ENCODE measurements at regions not wholly inside any gene's neighbourhood (a gene's known extent, or its start where the extent isn't known, plus 50 kb on each side); places are given as distances from the start of the nearest gene placed in this dataset.

- H3K4me3 ChIP-seq, result no peak overlapping the region
- H3K27me3 ChIP-seq, result no peaks in the 10 kb centered on the region
- H3K4me1 ChIP-seq, result no peaks in the 10 kb centered on the region
- H4K20me1 ChIP-seq (ENCODE audit: low read depth), result no peaks in the 10 kb centered on the region
- H3K79me2 ChIP-seq (ENCODE audit: low read depth), result no peaks in the 10 kb centered on the region
- no peaks in the 10 kb centered on the region for H3K36me3 ChIP-seq
- H3K9ac ChIP-seq, result no peak overlapping the region
- no peak overlapping the region for H3K27ac ChIP-seq
- peaks cover 1% of the 10 kb centered on the region for H3K9me3 ChIP-seq (ENCODE audit: low read depth)
- H3K4me2 ChIP-seq, result no peak overlapping the region
- TF ChIP-seq EZH2phosphoT487 (IDR thresholded peaks at IDR 0.05), result no peak
- TF ChIP-seq, protein P1, sequence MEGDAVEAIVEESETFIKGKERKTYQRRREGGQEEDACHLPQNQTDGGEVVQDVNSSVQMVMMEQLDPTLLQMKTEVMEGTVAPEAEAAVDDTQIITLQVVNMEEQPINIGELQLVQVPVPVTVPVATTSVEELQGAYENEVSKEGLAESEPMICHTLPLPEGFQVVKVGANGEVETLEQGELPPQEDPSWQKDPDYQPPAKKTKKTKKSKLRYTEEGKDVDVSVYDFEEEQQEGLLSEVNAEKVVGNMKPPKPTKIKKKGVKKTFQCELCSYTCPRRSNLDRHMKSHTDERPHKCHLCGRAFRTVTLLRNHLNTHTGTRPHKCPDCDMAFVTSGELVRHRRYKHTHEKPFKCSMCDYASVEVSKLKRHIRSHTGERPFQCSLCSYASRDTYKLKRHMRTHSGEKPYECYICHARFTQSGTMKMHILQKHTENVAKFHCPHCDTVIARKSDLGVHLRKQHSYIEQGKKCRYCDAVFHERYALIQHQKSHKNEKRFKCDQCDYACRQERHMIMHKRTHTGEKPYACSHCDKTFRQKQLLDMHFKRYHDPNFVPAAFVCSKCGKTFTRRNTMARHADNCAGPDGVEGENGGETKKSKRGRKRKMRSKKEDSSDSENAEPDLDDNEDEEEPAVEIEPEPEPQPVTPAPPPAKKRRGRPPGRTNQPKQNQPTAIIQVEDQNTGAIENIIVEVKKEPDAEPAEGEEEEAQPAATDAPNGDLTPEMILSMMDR (IDR thresholded peaks at IDR 0.05), result no peak
- no peak for TF ChIP-seq EZH2 (IDR thresholded peaks at IDR 0.05)
- no peak overlapping the region for H3K4me3 Mint-ChIP-seq
- no peak overlapping the region for H3K27ac Mint-ChIP-seq
- no peaks in the 10 kb centered on the region for H3K36me3 Mint-ChIP-seq
- DNase-seq (ENCODE audit: low spot score), result no peak
- H3K4me1 Mint-ChIP-seq, result no peaks in the 10 kb centered on the region
- H2AFZ ChIP-seq (replicated peaks), result no peak overlapping the region
- H3K27me3 Mint-ChIP-seq (ENCODE audit: insufficient read depth, low read depth), result peaks cover 2% of the 10 kb centered on the region
- no peaks in the 10 kb centered on the region for H3K9me3 Mint-ChIP-seq
- H3F3A ChIP-seq (ENCODE audit: low read depth), result no peaks in the 10 kb centered on the region
These were observed 506.9 kb downstream of the MAGEB5 start for GRCh38 chrX:26722666-26723428.

GRCh38 chrX:26672571-26672970 lies 456.6 kb downstream of the MAGEB5 start:
- H3K9ac ChIP-seq, result no peak overlapping the region
- no peak overlapping the region for H3K4me3 ChIP-seq
- no peak overlapping the region for H2AFZ ChIP-seq (replicated peaks)
- Mint-ChIP-seq H3K4me3 (no peak overlapping the region), H3K36me3 (no peaks in the 10 kb centered on the region), H3K4me1 (peaks cover 2% of the 10 kb centered on the region), H3K27ac (no peak overlapping the region), H3K27me3 (ENCODE audit: insufficient read depth, low read depth) (no peaks in the 10 kb centered on the region), H3K9me3 (peaks cover 2% of the 10 kb centered on the region)
- H3K9me3 ChIP-seq (ENCODE audit: low read depth), result no peaks in the 10 kb centered on the region
- no peaks in the 10 kb centered on the region for H3F3A ChIP-seq (ENCODE audit: low read depth)
- H3K4me1 ChIP-seq, result no peaks in the 10 kb centered on the region
- no peak for DNase-seq (ENCODE audit: low spot score)
- H3K27me3 ChIP-seq, result no peaks in the 10 kb centered on the region
- TF ChIP-seq EZH2 (IDR thresholded peaks at IDR 0.05) (no peak), EZH2phosphoT487 (IDR thresholded peaks at IDR 0.05) (no peak)
- TF ChIP-seq, protein P1 (IDR thresholded peaks at IDR 0.05), result no peak
- no peaks in the 10 kb centered on the region for H4K20me1 ChIP-seq (ENCODE audit: low read depth)
- H3K4me2 ChIP-seq, result no peak overlapping the region
- H3K79me2 ChIP-seq (ENCODE audit: low read depth), result no peaks in the 10 kb centered on the region
- no peak overlapping the region for H3K27ac ChIP-seq
- H3K36me3 ChIP-seq, result no peaks in the 10 kb centered on the region

DNA sequence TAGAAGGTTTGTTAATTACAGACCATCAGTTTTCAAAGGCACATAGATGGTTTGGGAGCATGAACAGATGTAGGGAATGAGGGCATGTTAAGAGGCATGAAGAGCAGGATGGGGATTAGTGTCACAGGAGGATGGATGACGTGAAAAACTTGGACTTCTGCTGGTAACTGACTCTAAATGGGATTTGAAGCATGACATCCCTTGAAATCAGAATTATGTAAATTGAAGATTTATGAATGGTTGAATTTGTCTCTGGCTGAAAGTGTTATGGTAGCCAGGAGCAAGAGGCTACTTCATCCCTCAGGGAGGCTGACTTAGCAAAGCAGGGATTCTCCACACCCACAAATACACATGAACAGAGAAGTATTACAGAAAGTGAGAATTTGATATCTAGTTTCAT lies 454.6 kb downstream of the MAGEB5 start:
- no peaks in the 10 kb centered on the region for H3K9me3 ChIP-seq (ENCODE audit: low read depth)
- no peak overlapping the region for H3K9ac ChIP-seq
- no peak overlapping the region for H3K4me3 Mint-ChIP-seq
- no peaks in the 10 kb centered on the region for H3K27me3 Mint-ChIP-seq (ENCODE audit: insufficient read depth, low read depth)
- H2AFZ ChIP-seq (replicated peaks), result no peak overlapping the region
- no peaks in the 10 kb centered on the region for H3K36me3 Mint-ChIP-seq
- no peaks in the 10 kb centered on the region for H3K4me1 ChIP-seq
- no peaks in the 10 kb centered on the region for H3F3A ChIP-seq (ENCODE audit: low read depth)
- peaks cover 2% of the 10 kb centered on the region for H3K9me3 Mint-ChIP-seq
- no peak overlapping the region for H3K27ac ChIP-seq
- no peaks in the 10 kb centered on the region for H3K36me3 ChIP-seq
- DNase-seq (ENCODE audit: low spot score), result no peak
- TF ChIP-seq, protein P1 (IDR thresholded peaks at IDR 0.05), result no peak
- TF ChIP-seq EZH2phosphoT487 (IDR thresholded peaks at IDR 0.05), result no peak
- no peak for TF ChIP-seq EZH2 (IDR thresholded peaks at IDR 0.05)
- H3K4me3 ChIP-seq, result no peak overlapping the region
- H3K79me2 ChIP-seq (ENCODE audit: low read depth), result no peaks in the 10 kb centered on the region
- no peaks in the 10 kb centered on the region for H4K20me1 ChIP-seq (ENCODE audit: low read depth)
- peaks cover 2% of the 10 kb centered on the region for H3K4me1 Mint-ChIP-seq
- no peak overlapping the region for H3K27ac Mint-ChIP-seq
- no peaks in the 10 kb centered on the region for H3K27me3 ChIP-seq
- no peak overlapping the region for H3K4me2 ChIP-seq

Measured in neural progenitor cell (in vitro differentiated cells).